LNCaP clone FGC (cell line): ENCODE measurements at regions not wholly inside any gene's neighbourhood (a gene's known extent, or its start where the extent isn't known, plus 50 kb on each side); places are given as distances from the start of the nearest gene placed in this dataset.

Experiments
- DNase-seq: peaks from one replicate; pipeline ENCODE4 v3.0.0-alpha.2; 2011; ENCODE audit warnings: low read depth
- H3K4me3 ChIP-seq: 2 replicates; pipeline ENCODE4 v1.5.1; 2011; ENCODE audit warnings: mild to moderate bottlenecking, low read depth, low read length, control low read depth
- TF ChIP-seq, protein P1 (sequence below): IDR thresholded peaks from 2 replicates; pipeline ENCODE4 v1.5.1; 2012; ENCODE audit warnings: mild to moderate bottlenecking; ENCODE audit not compliant: control insufficient read depth, insufficient read depth; ENCODE audit errors: extremely low read depth

DNA sequence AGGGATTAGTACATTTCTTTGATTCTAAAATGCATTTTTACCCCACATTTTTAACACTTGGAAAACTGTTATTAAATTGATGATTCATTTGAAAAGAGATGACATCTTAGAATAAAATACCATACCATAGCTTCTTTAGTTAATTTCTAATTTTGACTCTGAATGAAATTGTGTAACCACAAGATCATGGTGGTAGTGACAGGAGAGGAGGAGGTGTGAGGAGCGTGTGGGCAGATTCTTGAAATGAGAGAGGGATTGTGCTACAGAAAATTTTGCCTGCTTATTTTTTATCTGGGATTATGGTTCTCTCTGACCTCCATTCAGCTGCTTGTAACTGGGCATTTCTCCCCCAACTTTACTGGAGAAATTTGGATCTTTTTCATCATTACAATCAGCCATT is 173.3 kb upstream of the CLINT1 start:
- TF ChIP-seq, protein P1, sequence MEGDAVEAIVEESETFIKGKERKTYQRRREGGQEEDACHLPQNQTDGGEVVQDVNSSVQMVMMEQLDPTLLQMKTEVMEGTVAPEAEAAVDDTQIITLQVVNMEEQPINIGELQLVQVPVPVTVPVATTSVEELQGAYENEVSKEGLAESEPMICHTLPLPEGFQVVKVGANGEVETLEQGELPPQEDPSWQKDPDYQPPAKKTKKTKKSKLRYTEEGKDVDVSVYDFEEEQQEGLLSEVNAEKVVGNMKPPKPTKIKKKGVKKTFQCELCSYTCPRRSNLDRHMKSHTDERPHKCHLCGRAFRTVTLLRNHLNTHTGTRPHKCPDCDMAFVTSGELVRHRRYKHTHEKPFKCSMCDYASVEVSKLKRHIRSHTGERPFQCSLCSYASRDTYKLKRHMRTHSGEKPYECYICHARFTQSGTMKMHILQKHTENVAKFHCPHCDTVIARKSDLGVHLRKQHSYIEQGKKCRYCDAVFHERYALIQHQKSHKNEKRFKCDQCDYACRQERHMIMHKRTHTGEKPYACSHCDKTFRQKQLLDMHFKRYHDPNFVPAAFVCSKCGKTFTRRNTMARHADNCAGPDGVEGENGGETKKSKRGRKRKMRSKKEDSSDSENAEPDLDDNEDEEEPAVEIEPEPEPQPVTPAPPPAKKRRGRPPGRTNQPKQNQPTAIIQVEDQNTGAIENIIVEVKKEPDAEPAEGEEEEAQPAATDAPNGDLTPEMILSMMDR = no peak
- H3K4me3 ChIP-seq = no peak overlapping the region
- no peak for DNase-seq

DNA sequence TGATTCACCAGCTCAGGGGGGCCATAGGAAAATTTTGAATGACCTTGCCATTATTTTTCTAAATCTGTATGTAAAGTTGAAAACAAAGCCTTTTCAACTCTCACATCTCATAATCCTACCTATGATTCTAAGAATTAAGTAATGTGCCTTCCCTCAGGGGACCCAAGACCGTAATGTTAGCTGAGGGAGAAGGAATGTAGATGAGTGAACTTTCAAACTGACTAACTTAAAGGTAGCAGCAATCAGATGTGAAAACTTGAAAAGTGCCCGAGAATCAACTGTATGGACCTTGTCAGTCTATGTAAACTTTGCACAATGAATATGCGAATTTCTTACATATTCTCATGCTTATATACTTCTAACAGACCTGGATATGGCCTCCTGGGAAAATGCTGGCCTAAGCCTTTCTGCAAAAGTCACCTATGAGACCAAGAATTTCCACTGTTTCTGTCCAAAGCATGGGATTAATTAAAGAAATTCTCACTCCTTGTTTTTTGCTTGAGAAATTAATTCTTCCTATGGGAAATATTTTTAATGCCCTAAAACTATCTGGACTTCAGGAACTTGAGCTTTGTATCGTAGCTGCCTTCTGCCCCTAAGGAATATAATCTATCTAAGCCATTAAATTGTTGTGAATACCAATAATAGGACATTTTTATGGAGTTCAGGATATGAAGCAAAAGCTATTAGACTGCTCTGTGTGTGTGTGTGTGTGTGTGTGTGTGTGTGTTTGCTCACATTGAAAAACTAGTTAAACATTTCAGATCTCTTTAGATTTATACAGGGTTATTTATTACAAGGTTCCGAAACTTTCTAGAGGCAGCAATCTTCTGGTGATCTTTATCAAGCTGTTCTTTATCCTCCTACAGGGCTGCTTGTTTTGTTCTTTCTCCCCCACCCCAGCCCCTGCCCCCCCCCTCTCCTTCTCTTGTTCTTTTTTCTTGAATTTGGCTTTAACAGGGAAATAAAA is 169.1 kb upstream of the CLINT1 start:
- H3K4me3 ChIP-seq = no peak overlapping the region
- TF ChIP-seq, protein P1 = no peak
- no peak for DNase-seq

DNA sequence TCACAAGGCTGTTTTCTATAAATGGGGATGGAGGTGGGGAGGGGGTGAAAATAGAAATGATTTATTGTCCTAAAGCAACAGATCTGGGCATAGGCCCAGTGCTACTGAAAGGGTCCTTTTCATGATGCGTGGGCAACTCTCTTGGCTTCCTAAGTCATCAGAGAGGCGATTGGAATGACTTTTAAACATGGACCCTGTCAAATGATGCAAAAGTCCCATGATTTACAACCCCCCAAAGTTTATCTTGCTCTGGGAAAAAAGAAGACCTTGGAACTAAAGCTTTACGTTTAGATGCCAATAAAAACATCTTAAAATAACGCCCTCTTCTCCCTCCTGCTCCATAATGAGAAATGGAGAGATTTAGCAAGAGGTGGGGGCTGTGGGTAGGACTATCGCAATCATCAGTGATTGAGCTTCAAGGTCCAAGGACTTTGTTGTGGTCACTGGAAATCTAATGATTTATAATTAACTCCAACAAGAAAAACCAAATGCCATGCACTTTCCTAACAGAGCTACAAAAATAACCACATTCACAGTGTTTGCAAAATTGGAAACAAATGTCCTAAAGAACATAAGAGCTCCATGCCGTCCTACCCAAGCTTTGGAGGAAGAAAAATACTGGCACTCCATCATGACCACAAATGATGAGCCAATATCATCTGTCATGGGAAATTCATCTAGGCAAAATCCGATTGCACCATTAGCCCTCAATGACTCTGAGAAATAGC is 167.5 kb upstream of the CLINT1 start:
- H3K4me3 ChIP-seq = no peak overlapping the region
- TF ChIP-seq, protein P1 = no peak
- no peak for DNase-seq

DNA sequence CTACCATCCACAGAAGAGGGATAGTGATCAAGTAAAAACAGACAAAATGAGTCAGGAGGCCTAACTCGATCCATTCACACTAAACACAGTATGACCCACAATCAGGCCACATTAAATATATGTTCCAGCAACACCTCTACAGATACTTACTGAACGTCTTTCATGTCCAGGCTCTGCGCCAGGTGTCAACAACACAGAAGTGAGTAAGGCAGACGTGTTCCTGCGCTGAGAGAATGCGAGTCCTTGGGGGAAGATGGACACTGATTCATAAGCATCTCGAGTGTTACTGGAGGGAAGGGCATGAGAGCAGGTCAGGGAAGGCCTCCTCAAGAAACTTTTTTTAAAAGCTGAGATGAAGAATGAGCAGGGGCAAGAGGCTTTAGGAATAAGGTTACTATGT is 164.3 kb upstream of the CLINT1 start:
- TF ChIP-seq, protein P1 = no peak
- DNase-seq = no peak
- no peak overlapping the region for H3K4me3 ChIP-seq

DNA sequence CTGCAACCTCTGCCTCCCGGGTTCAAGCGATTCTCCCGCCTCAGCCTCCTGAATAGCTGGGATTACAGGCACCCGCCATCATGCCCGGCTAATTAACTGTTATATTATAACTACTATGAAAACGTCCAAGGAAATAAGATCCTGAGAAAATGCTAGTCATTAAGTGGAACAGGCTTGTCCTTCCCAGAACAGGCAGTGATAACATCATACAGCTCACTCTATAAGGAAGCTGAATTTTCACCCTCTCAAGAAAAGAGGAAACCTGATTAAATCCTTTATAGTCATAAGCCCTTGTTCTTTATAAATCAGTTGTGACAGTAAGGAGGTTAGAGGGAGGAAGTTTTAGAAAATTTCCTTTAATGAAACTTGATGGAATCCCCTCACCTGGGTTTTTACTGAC is 163.9 kb upstream of the CLINT1 start:
- DNase-seq = no peak
- TF ChIP-seq, protein P1 = no peak
- H3K4me3 ChIP-seq = no peak overlapping the region

DNA sequence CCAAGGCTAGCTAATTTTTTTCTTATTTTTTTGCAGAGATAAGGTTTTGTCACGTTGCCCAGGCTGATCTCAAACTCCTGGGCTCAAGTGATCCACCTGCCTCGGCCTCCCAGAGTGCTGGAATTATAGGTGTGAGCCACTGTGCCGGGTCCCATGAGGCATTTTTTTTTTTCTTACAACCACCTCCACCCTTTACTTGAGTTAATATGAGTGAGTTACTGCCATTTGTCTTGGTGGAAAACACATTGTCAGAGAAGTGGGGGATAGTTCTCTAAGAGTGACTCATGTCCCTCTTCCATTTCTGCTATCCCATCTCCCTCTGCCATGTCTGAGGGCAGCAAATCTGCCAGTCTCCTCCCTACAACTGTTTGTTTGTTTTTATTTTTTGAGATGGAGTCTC is 163.4 kb upstream of the CLINT1 start:
- TF ChIP-seq, protein P1 = no peak

More for the DNA sequence above, 163.4 kb upstream of the CLINT1 start:
- DNase-seq = no peak
- no peak overlapping the region for H3K4me3 ChIP-seq
